PFSK-1 (cell line): ENCODE measurements at regions not wholly inside any gene's neighbourhood (a gene's known extent, or its start where the extent isn't known, plus 50 kb on each side); places are given as distances from the start of the nearest gene placed in this dataset.

Experiments
- POLR2AphosphoS5 ChIP-seq: IDR thresholded peaks from 2 replicates; pipeline ENCODE4 v1.6.1; 2012; ENCODE audit warnings: low read depth, mild to moderate bottlenecking, control low read depth, low read length, moderate library complexity
- REST ChIP-seq, 2 experiments: IDR thresholded peaks; 2 replicates each; pipeline versions ENCODE4 v1.6.1 to v1.8.0; 2011 to 2012; ENCODE audit warnings: low read depth in 2 of 2, low read length in 2 of 2, control low read depth in 1 of 2, inconsistent platforms in 1 of 2, mild to moderate bottlenecking in 1 of 2, moderate library complexity in 1 of 2; ENCODE audit not compliant: insufficient read depth in 1 of 2

GRCh38 chr1:70896224-70896623 lies 151.4 kb downstream of the PTGER3 start:
- TF ChIP-seq POLR2AphosphoS5 (no peak), REST (IDR thresholded peaks at IDR 0.05; ENCODE audit: insufficient read depth in 1 of 2, low read depth in 2 of 2, low read length in 2 of 2) (no peak)
